Sigmoid colon (tissue), 4 donors: ENCODE measurements at regions not wholly inside any gene's neighbourhood (a gene's known extent, or its start where the extent isn't known, plus 50 kb on each side); places are given as distances from the start of the nearest gene placed in this dataset.

ENCODE experiments used
- CTCF ChIP-seq, 4 experiments: fragments of 450-650 bp in 3 of 4; fragments of 200-600 bp in 1 of 4; IDR thresholded peaks; one replicate each; pipeline ENCODE4 v1.5.1; 2016 to 2019; ENCODE audit warnings: antibody characterized with exemption in 4 of 4, mild to moderate bottlenecking in 3 of 4, moderate library complexity in 2 of 4
- POLR2AphosphoS5 ChIP-seq, 4 donors: sonication (generic); formaldehyde crosslinking; IDR thresholded peaks; one replicate each; pipeline ENCODE4 v1.6.1; 2017; ENCODE audit warnings: antibody characterized with exemption in 4 of 4

DNA sequence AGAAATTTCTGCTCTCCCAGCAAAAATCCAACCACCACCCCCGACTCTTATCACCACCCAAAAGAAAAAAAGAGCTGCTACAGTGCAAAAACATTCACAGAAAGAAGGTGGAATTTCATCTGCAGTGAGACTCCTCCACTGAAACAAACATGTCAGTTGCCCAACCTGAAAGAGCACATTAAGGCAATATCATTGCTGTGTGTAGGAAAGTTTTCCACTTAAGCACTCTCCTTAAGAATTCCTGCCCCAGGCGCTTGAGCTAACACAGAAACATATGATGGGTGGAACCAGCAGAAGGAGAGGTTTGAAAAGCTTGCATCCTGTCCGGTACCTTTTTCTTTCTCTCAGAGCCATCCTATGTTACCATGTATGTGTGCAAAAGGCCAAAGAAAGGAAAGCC is 200.8 kb upstream of the GADL1 start:
- TF ChIP-seq CTCF (IDR thresholded peaks at IDR 0.05) (no peak), POLR2AphosphoS5 (IDR thresholded peaks at IDR 0.05) (no peak)
